GM19452 (cell line): ENCODE measurements at regions not wholly inside any gene's neighbourhood (a gene's known extent, or its start where the extent isn't known, plus 50 kb on each side); places are given as distances from the start of the nearest gene placed in this dataset.
"Not testable (repeated sequence)": the region's sequence is repeated elsewhere in the genome, so short reads cannot be mapped to it uniquely, and the experiment has no call there.

Experiments used
- ATAC-seq: cut with Tn5 transposase; IDR thresholded peaks from one replicate; pipeline ENCODE4 v1.9.1; 2021; ENCODE audit not compliant: unreplicated experiment

- no peak for ATAC-seq
Measured at GRCh38 chr1:157369808-157370521, 182.3 kb downstream of the FCRL5 start.

- ATAC-seq, result not testable (repeated sequence)
Measured at GRCh38 chr1:157368941-157369340, 183.4 kb downstream of the FCRL5 start.

DNA sequence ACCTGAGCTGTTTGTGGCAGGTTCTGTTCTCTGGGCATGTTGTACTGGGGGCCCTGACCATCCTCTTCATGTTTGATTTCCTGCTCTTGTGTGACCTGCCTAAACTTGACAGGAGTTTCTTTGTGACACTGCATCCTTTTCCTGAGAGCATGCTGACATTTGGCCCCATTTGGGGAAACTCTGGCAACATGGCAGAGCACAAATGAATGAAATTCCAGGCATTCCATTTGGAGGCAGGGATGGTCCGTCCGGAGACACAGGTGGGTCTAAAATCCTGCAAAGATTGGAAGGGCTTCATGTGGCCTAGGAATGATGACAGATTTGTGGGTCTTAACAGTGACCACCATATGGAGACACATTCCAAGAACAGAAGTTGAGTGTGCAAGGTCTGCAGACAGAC lies 184.0 kb downstream of the FCRL5 start:
- no peak for ATAC-seq

DNA sequence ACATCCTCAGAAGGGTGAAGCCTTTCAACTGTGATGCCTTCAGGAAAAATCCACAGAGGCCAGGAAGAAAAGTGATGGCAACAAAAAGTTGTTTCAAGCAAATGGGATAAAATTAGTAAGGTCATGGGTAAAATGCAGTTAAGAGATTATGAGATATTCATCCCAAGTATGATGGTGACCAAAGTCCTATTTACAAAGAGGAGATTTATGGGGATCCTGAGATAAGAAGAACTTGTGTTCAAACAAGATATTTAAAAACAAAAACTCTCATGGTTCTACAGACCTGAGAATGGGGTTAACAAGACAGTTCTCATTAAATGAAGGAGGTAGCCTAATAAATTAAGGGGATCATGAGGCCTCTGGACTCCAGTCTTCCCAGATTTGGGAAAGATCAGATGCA lies 184.4 kb downstream of the FCRL5 start:
- ATAC-seq, result no peak

DNA sequence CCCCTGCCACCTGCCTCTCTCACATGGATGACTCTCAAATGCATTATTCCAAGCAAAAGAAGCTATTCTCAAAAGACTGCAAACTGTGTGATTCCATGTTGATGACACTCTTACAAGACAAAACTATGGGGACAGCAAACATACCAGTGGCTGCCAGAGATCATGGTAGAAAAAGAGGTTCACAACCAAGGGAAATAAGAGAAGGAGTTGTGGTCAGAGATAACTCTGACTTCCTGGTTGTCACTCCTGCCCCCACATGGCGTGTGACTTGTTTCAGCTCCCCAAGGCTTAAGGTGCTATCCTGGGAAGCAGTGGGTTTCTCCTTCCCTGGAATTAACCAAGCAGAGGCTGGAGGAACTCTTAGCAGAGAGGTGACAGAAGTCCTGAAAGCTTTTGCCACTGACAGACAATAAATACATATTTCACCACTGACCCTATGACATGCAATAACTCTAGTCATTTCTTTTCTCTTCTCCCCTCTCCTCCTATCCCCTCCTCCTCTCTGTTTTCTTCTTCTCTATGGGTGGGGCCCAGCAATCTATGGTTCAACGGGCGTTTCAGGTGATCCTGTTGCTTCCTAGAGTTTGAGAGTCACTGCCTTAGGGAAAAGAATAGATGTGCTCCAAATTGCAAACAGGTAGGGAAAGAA lies 185.1 kb downstream of the FCRL5 start:
- ATAC-seq, result no peak

- no peak for ATAC-seq
Measured at GRCh38 chr1:157364612-157365011, 187.7 kb downstream of the FCRL5 start.

DNA sequence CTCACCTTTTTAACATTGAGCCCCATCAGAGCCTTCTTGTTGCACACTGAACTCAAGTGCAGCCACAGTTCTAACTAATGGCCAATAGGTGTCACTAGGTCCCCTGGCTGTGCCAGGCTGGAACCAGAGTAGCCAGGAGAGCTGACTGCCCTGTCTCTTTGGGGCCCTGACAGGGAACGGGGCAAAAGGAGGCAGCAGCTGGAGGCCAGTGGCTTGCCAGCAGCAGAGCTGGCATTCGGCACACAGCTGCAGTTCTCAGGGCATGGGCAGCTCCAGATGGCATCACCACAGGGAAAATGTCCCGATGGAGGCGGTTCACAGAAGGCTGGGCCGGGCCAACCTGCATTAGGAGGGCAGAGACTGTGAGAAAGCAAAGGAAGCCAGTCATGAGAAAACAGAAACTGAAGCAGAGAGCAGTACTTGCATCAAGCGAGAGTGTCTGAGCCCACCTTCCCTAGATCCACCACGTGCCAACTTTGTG lies 188.6 kb downstream of the FCRL5 start:
- no peak for ATAC-seq

GRCh38 chr1:157360023-157360390 lies 192.3 kb downstream of the FCRL5 start:
- ATAC-seq, result no peak

DNA sequence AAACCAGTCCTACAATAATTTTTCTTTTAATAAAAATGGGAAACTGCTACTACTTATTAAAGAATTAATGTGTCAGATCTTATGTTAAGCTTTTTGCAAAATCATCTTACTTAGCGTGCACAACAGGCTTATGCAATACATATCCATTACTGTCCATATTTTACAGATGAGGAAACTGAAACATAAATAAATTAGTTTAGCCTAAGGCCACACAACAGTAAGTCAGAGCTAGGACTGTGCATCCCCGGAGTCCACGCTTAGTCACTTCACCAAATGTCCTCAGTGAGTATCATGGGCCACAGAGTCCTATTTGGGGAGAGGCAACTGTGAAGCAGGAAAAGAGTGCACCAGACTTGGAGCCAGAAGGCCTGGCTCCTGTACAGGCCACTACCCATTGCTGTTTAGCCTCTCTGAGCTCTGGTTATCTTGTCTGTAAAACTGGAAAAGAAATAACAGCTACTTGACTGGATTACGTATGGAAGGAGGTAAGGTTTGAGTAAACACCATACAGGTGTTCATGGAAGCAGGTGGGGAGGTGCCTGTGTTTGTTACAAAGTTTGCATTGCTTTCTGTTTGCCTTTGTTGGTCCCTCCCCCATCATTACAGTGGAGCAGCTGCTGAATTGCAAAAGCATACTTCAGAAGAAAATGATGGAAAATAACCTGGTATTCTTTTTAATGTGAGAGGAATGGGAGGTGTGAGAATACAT lies 192.8 kb downstream of the FCRL5 start:
- no peak for ATAC-seq

- no peak for ATAC-seq
Measured at GRCh38 chr1:157357111-157357510, 195.2 kb downstream of the FCRL5 start.

DNA sequence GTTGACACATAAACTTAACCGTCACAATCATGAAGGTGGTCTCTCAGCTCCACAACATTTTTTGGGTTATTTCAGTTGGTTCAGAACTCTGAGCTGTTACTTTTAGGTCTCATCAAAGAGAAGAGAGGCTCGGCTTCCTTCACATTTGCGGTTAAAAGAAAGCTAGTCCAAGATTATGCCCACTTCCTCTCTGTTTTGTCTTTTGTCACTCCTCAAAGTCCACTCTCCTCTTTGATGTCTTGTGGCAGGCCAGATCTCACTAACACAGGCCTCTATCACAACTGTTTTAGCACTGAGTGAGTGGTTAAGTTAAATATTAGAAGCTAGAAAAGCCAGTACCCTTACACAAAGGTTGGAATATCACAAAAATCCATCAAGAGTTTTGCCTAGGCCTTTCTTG lies 195.7 kb downstream of the FCRL5 start:
- ATAC-seq, result no peak

GRCh38 chr1:157353546-157353945 lies 198.8 kb downstream of the FCRL5 start:
- ATAC-seq, result no peak

DNA sequence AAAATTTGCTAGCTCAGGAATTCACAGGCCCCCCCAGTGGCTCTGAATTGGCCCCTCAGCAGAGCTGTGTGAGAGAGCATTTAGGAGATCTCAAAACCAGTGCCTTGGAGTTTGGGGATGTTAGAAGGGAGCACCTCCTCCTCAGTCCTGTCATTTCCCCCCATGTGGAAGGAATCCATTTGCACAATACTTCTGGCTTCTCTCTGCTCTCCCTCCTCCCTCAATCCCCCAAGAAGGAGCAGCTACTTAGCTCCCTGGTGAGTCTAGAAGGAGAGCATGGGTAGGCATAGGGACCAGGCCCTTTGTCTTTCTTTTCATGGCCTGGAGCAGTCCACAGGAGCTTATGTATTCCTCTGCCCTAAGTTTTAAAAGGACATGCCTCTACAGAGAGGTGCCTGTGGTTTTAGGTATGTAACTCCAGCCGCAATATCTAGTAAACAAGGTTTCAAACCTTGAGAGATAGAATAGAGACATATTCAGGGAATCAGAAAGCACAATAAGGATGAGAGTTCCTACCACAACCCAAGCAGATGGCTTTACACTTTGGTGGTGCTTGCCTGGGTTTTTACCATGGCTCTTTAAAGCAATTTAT lies 199.4 kb downstream of the FCRL5 start:
- no peak for ATAC-seq

DNA sequence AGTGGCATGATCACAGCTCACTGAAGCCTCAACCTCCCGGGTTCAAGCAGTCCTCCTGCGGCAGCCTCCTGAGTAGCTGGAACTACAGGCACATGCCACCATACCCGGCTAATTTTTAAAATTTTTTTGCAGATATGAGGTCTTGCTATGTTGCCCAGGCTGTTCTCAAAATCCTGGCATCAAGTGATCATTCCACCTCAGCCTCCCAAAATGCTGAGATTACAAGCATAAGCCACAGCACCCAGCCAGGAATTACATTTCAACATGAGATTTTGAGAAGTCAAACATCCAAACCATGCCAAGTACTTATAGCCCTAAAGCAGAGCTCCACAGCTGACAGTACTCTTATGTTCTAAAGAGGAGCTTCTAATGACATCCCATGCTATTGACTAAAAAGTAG lies 200.1 kb downstream of the FCRL5 start:
- no peak for ATAC-seq

GRCh38 chr1:157351800-157352199 lies 200.5 kb downstream of the FCRL5 start:
- ATAC-seq, result not testable (repeated sequence)

- no peak for ATAC-seq
Measured at GRCh38 chr1:157348538-157349480, 203.5 kb downstream of the FCRL5 start.

DNA sequence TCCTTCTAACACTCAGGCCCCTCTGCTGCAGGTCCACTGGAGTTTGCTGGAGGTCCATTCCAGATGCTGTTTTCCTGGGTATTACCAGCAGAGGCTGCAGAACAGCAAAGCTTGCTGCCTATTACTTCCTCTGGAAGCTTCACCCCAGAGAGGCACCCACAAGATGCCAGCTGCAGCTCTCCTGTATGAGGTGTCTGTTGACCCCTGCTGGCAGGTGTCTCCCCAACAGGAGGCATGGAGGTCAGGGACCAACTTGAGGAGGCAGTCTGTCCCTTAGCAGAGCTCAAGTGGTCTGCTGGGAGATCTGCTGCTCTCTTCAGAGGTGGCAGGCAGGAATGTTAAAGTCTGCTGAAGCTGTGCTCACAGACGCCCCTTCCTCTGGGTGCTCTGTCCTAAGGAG lies 204.8 kb downstream of the FCRL5 start:
- no peak for ATAC-seq

DNA sequence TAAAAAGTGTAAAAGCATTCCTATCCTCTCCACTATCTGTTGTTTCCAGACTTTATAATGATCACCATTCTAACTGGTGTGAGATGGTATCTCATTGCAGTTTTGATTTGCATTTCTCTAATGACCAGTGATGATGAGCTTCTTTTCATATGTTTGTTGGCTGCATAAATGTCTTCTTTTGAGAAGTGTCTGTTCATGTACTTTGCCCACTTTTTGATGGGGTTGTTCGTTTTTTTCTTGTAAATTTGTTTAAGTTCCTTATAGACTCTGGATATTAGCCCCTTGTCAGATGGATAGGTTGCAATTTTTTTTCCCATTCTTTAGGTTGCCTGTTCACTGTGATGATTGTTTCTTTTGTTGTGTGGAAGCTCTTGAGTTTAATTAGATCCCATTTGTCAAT lies 199.6 kb upstream of the ETV3 start:
- ATAC-seq, result not testable (repeated sequence)

- ATAC-seq, result no peak
Measured at GRCh38 chr1:157335056-157335455, 196.9 kb upstream of the ETV3 start.

GRCh38 chr1:157334041-157334440 lies 195.8 kb upstream of the ETV3 start:
- no peak for ATAC-seq

DNA sequence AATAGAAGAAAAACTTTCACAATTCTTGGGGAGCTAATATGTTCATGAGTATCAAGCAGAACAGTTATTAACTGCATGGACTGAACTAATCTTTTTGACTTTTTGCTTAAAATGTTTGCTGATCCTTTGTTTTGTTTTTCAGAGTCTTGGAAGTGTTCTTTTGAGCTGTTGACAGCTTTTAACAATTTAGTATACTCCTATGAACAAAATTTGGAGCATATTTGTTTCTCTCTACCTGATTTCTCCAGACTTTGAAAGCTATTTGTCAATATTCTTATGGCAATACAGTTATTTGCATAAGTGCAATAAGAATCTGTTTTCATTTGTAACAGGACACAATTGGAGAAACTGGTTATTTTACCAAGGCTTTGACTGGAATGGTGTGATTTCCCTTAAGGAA lies 192.0 kb upstream of the ETV3 start:
- not testable (repeated sequence) for ATAC-seq
